ENCODE measurements at regions not wholly inside any gene's neighbourhood (a gene's known extent, or its start where the extent isn't known, plus 50 kb on each side); places are given as distances from the start of the nearest gene placed in this dataset.
A peak's percentile ranks its signal among the peaks of the same experiment; 100 is the strongest.

- no peaks in the 10 kb centered on the region for H3K36me3 ChIP-seq (ENCODE audit: control insufficient read depth in 1 of 2, insufficient read depth in 2 of 2, low read length in 2 of 2)
- H4K8ac ChIP-seq (ENCODE audit: low read depth, low read length): no peak overlapping the region
- no peak overlapping the region for H3K4ac ChIP-seq (ENCODE audit: low read depth, low read length)
- H2BK12ac ChIP-seq (ENCODE audit: low read length): no peak overlapping the region
- H3K79me1 ChIP-seq (ENCODE audit: low read length): no peaks in the 10 kb centered on the region
- no peak overlapping the region for H3K23ac ChIP-seq (ENCODE audit: low read length)
- no peaks in the 10 kb centered on the region for H3K79me2 ChIP-seq (ENCODE audit: control insufficient read depth, insufficient read depth, low read length, poor library complexity)
- no peak for DNase-seq
- H4K12ac ChIP-seq (ENCODE audit: low read depth, low read length): no peak overlapping the region
- no peak overlapping the region for H3K4me2 ChIP-seq (ENCODE audit: low read length)
- no peak overlapping the region for H2BK120ac ChIP-seq (ENCODE audit: insufficient read depth, low read length, poor library complexity)
- no peak overlapping the region for H2AFZ ChIP-seq (ENCODE audit: insufficient read depth, low read length, poor library complexity)
- H3K27me3 ChIP-seq (ENCODE audit: insufficient read depth, low read length): no peaks in the 10 kb centered on the region
- H2AK5ac ChIP-seq (ENCODE audit: low read length): no peak overlapping the region
- no peaks in the 10 kb centered on the region for H3K9me3 ChIP-seq (ENCODE audit: insufficient read depth, low read depth, low read length)
- no peak overlapping the region for H4K91ac ChIP-seq (ENCODE audit: low read depth, low read length)
- H2BK5ac ChIP-seq (ENCODE audit: low read depth, low read length, poor library complexity): no peak overlapping the region
- no peak overlapping the region for H3K27ac ChIP-seq (ENCODE audit: low read depth, low read length)
- no peak overlapping the region for H3K9ac ChIP-seq (ENCODE audit: low read length)
- H3K4me3 ChIP-seq (ENCODE audit: low read depth, low read length): no peak overlapping the region
- H3K14ac ChIP-seq (ENCODE audit: low read length): no peak overlapping the region
- H3K4me1 ChIP-seq (ENCODE audit: control insufficient read depth in 1 of 2, insufficient read depth in 2 of 2, low read length in 2 of 2): no peaks in the 10 kb centered on the region
- H3K18ac ChIP-seq (ENCODE audit: low read length): no peak overlapping the region
- no CpG with 5 or more reads among the region's 3 CpGs for WGBS (ENCODE audit: extremely low coverage, insufficient coverage, insufficient read length)
Observed at GRCh38 chr7:115869190-115869589, 161.4 kb downstream of the TFEC start.

DNA sequence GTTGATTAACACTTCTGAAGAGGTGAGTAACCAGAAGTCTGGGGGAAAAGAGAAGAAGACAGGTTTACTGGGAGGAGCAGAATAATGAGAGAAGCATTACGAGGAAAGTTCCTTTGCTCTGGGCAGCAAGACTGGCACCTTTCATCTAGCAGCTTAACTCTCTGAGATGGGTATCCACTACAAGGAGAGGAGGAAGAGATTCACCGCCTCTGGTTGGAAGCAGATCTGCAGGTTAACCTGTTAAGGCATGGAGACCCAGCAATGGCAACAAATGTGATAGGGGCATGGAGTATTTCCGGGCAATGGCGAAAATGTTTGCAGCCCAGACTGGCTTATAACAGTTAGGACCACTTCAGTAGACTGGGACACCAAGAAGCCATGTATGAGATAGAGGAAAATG is 162.2 kb downstream of the TFEC start:
- no peaks in the 10 kb centered on the region for H3K9me3 ChIP-seq (ENCODE audit: insufficient read depth, low read depth, low read length)
- no peaks in the 10 kb centered on the region for H3K79me2 ChIP-seq (ENCODE audit: control insufficient read depth, insufficient read depth, low read length, poor library complexity)
- no peak overlapping the region for H3K4me3 ChIP-seq (ENCODE audit: low read depth, low read length)
- H3K36me3 ChIP-seq (ENCODE audit: control insufficient read depth in 1 of 2, insufficient read depth in 2 of 2, low read length in 2 of 2): no peaks in the 10 kb centered on the region
- no peak overlapping the region for H3K4ac ChIP-seq (ENCODE audit: low read depth, low read length)
- no peak overlapping the region for H3K18ac ChIP-seq (ENCODE audit: low read length)
- no peak overlapping the region for H4K12ac ChIP-seq (ENCODE audit: low read depth, low read length)
- H4K91ac ChIP-seq (ENCODE audit: low read depth, low read length): no peak overlapping the region
- no peaks in the 10 kb centered on the region for H3K27me3 ChIP-seq (ENCODE audit: insufficient read depth, low read length)
- H3K23ac ChIP-seq (ENCODE audit: low read length): no peak overlapping the region
- H3K4me2 ChIP-seq (ENCODE audit: low read length): no peak overlapping the region
- no peaks in the 10 kb centered on the region for H3K79me1 ChIP-seq (ENCODE audit: low read length)
- no peak overlapping the region for H2BK5ac ChIP-seq (ENCODE audit: low read depth, low read length, poor library complexity)
- no peak overlapping the region for H2AFZ ChIP-seq (ENCODE audit: insufficient read depth, low read length, poor library complexity)
- H2BK120ac ChIP-seq (ENCODE audit: insufficient read depth, low read length, poor library complexity): no peak overlapping the region
- no peak overlapping the region for H2BK12ac ChIP-seq (ENCODE audit: low read length)
- H3K4me1 ChIP-seq (ENCODE audit: control insufficient read depth in 1 of 2, insufficient read depth in 2 of 2, low read length in 2 of 2): no peaks in the 10 kb centered on the region
- DNase-seq: no peak
- whole genome bisulfite sequencing (ENCODE audit: extremely low coverage, insufficient coverage, insufficient read length): no CpG with 5 or more reads among the region's 4 CpGs
- no peak overlapping the region for H3K27ac ChIP-seq (ENCODE audit: low read depth, low read length)
- no peak overlapping the region for H3K9ac ChIP-seq (ENCODE audit: low read length)
- H4K8ac ChIP-seq (ENCODE audit: low read depth, low read length): no peak overlapping the region
- H2AK5ac ChIP-seq (ENCODE audit: low read length): no peak overlapping the region
- no peak overlapping the region for H3K14ac ChIP-seq (ENCODE audit: low read length)

DNA sequence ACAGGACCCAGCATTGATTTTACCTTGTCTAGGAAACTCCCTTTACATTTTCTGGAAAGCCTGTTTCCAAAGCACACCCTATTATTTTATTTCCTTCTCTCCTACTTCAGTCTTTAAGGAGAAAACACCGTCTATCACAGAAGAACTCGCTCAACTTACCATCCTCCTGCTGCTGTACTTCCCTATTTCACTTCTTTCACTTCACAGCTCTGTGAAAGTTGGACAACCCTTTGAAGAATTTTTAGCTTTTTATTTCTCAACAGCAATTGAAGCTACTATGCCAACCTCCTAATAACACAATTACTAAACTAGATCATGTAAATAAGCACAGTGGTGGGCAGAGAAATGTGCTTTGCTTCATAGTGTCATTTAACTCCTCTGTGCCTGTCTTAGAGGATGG is 166.5 kb downstream of the TFEC start:
- Histone ChIP-seq H4K8ac (ENCODE audit: low read depth, low read length) (no peak overlapping the region), H2BK120ac (ENCODE audit: insufficient read depth, low read length, poor library complexity) (no peak overlapping the region), H3K4me3 (ENCODE audit: low read depth, low read length) (no peak overlapping the region), H3K9ac (ENCODE audit: low read length) (no peak overlapping the region), H3K4me2 (ENCODE audit: low read length) (no peak overlapping the region), H3K79me2 (ENCODE audit: control insufficient read depth, insufficient read depth, low read length, poor library complexity) (no peaks in the 10 kb centered on the region), H3K36me3 (ENCODE audit: control insufficient read depth in 1 of 2, insufficient read depth in 2 of 2, low read length in 2 of 2) (no peaks in the 10 kb centered on the region), H3K27me3 (ENCODE audit: insufficient read depth, low read length) (no peaks in the 10 kb centered on the region), H4K12ac (ENCODE audit: low read depth, low read length) (no peak overlapping the region), H2AFZ (ENCODE audit: insufficient read depth, low read length, poor library complexity) (no peak overlapping the region), H2BK12ac (ENCODE audit: low read length) (no peak overlapping the region), H3K4me1 (ENCODE audit: control insufficient read depth in 1 of 2, insufficient read depth in 2 of 2, low read length in 2 of 2) (no peaks in the 10 kb centered on the region), H3K79me1 (ENCODE audit: low read length) (no peaks in the 10 kb centered on the region), H2BK5ac (ENCODE audit: low read depth, low read length, poor library complexity) (no peak overlapping the region), H3K23ac (ENCODE audit: low read length) (no peak overlapping the region), H2AK5ac (ENCODE audit: low read length) (no peak overlapping the region), H4K91ac (ENCODE audit: low read depth, low read length) (no peak overlapping the region), H3K4ac (ENCODE audit: low read depth, low read length) (no peak overlapping the region), H3K14ac (ENCODE audit: low read length) (no peak overlapping the region), H3K18ac (ENCODE audit: low read length) (no peak overlapping the region), H3K9me3 (ENCODE audit: insufficient read depth, low read depth, low read length) (no peaks in the 10 kb centered on the region), H3K27ac (ENCODE audit: low read depth, low read length) (no peak overlapping the region)
- DNase-seq: no peak
- WGBS (ENCODE audit: extremely low coverage, insufficient coverage, insufficient read length): no CpG with 5 or more reads among the region's 2 CpGs

DNA sequence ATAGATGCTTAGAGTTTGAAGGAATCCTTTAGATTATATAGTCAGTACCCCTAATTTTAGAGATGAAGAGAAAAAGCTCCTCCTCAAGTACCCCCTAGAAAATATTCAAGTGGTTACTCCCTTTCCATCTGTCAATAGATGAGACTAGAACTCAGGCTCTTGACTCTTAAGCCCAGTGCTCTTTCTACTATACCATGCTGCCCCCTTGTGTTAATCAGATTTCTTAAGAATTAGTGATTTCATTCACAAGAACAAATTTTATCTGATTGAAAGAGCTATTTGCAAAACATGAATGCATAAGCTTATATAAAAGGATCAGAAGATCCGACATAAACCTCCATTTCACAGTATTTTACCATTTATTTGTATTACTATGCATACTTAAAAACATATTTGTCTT is 179.3 kb downstream of the TFEC start:
- no peaks in the 10 kb centered on the region for H3K27me3 ChIP-seq (ENCODE audit: insufficient read depth, low read length)
- H3K9ac ChIP-seq (ENCODE audit: low read length): no peak overlapping the region
- H3K9me3 ChIP-seq (ENCODE audit: insufficient read depth, low read depth, low read length): no peaks in the 10 kb centered on the region
- no CpG with 5 or more reads among the region's 1 CpG for WGBS (ENCODE audit: extremely low coverage, insufficient coverage, insufficient read length)
- H2AFZ ChIP-seq (ENCODE audit: insufficient read depth, low read length, poor library complexity): no peak overlapping the region
- no peak overlapping the region for H3K23ac ChIP-seq (ENCODE audit: low read length)
- H3K14ac ChIP-seq (ENCODE audit: low read length): no peak overlapping the region
- H2BK5ac ChIP-seq (ENCODE audit: low read depth, low read length, poor library complexity): no peak overlapping the region
- H3K4me2 ChIP-seq (ENCODE audit: low read length): no peak overlapping the region
- no peak overlapping the region for H4K91ac ChIP-seq (ENCODE audit: low read depth, low read length)
- H3K4me3 ChIP-seq (ENCODE audit: low read depth, low read length): no peak overlapping the region
- H3K27ac ChIP-seq (ENCODE audit: low read depth, low read length): no peak overlapping the region
- no peak overlapping the region for H4K8ac ChIP-seq (ENCODE audit: low read depth, low read length)
- no peak overlapping the region for H2BK12ac ChIP-seq (ENCODE audit: low read length)
- peak; percentile 22 to 79 for DNase-seq
- no peaks in the 10 kb centered on the region for H3K4me1 ChIP-seq (ENCODE audit: control insufficient read depth in 1 of 2, insufficient read depth in 2 of 2, low read length in 2 of 2)
- H4K12ac ChIP-seq (ENCODE audit: low read depth, low read length): no peak overlapping the region
- H2AK5ac ChIP-seq (ENCODE audit: low read length): no peak overlapping the region
- H2BK120ac ChIP-seq (ENCODE audit: insufficient read depth, low read length, poor library complexity): no peak overlapping the region
- no peak overlapping the region for H3K4ac ChIP-seq (ENCODE audit: low read depth, low read length)
- H3K79me1 ChIP-seq (ENCODE audit: low read length): no peaks in the 10 kb centered on the region
- no peaks in the 10 kb centered on the region for H3K36me3 ChIP-seq (ENCODE audit: control insufficient read depth in 1 of 2, insufficient read depth in 2 of 2, low read length in 2 of 2)
- no peak overlapping the region for H3K18ac ChIP-seq (ENCODE audit: low read length)
- H3K79me2 ChIP-seq (ENCODE audit: control insufficient read depth, insufficient read depth, low read length, poor library complexity): no peaks in the 10 kb centered on the region

Data from trophoblast cell (in vitro differentiated cells and primary cell).